DMS 273 (cell line): ENCODE measurements at regions not wholly inside any gene's neighbourhood (a gene's known extent, or its start where the extent isn't known, plus 50 kb on each side); places are given as distances from the start of the nearest gene placed in this dataset.

Experiments used
- DNase-seq: peaks from one replicate; lab custom pipeline; 2025; ENCODE audit not compliant: unreplicated experiment; lab: John Stamatoyannopoulos, UW

DNA sequence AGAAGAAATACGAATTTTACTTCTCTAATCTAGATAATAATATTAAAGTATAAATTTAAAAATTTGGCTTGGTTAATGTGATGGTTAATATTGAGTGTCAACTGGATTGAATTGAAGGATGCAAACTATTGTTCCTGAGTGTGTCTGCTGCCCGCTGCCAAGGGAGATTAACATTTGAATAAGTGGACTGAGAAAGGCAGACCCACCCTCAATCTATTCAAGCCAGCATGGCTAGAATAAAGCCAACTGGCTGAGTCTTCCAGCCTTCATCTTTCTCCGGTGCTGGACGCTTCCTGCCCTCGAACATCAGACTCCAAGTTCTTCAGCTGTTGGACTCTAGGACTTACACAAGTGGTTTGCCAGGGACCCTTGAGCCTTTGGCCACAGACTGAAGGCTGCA, 152.7 kb downstream of the TBXT start:
- DNase-seq = no peak

DNA sequence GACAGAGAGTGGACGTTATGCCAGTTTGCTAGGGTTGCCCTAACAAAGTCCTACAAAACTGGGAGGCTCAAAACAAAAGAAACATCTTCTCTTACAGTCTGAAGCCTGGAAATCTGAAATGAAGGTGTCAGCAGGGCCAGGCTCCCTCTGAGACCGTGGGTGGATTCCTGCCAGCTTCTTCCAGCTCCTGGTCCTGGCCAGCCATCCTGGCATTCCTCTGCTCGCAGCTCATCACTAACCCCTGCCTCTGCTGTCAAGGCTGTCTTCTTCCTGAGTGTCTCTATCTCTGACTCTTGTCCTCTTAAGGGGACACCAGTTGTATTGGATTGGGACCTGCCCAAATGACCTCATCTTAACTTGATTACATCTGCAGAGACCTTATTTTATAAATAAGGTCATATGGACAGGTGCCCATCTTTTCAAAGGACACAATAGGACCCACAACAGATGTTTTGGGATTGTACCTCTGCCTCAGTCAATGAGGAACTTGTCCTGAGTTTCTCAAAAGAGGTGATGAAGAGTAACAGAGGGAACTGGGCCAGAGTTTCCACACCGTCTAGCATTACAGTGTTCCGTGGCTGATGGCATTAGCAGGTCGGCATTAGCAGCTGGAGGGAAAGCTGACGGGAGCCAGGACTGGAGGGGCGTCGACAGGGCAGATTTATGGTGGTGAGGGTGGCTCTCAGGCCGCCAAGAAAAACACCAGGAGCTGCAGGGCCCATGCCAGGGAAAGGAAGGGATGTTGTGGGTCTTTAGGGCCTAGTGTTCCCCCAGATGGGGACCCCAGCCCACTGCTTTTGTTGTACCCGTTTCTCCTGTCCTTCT, 157.3 kb downstream of the TBXT start:
- DNase-seq = no peak

DNA sequence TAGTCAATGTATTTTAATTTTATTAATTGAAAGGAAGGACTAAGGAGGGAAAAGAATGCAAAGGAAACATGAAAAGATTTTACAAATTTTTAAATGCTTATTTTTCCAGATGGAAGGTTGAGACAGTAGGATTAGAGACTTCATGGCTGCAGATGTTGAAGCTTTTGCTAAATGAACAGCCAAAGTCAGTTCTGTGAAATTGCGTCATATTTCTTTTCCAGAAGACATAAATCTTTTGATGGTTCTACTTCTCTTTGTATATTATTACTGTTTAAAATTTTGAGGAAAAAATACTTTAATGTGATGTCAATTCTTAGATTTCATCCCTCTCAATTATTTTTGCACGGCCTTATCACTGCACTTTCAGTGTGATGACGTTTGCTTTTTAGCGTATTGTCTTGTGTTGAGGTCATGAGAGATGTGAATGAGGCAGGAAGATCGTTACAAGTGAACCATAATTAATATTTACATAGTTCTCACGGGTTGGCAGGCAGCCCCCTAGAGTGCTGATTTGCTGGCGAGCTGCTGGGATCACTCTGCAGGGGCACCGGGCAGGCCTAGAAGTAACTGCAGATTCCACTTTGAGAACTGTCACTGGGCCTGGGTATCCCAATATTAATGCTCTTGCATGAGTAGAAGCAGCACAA, 158.1 kb downstream of the TBXT start:
- DNase-seq = no peak

DNA sequence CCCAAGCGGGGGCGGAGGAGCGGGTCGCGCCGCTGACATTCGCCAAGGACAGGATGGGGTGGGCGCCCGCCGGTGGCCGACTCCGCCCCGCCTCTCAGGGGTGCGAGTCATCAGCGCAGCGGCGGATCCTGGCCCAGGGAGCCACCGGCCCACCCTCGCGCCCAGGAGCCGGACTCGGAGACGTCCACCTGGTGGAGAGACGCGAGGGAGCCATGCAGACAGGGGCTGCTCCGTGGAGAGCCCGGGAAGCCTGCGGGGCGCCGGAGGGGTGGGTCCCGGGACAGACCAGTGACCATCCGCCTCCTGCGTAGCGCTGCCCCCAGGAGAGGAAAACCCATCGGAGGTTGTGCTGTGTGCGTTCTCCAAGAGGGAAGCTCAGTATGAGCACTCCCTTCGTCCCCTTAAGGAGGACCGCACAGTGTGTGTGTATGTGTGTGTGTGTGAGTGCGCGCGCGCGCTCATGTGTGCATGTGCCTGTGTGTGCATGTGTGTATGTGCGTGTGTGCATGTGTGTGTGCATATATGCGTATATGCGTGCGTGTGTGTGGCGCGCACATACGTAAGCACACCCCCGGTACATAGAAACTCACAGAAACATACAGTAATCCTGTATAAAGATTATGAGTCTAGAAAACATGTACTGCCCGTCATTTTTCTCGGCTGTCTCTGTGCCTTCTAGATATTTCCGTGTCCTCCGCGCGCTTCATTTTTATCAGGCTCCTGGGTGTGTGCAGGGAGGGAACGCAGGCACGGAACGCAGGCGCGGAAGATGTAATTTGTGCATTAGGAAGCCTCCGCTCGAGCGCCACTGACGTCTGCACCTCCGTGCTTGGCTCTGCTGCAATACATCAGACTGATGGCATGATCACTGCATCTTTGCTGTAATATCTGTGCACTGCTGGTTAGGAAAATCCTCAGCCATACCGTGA, 158.9 kb downstream of the TBXT start:
- no peak for DNase-seq

DNA sequence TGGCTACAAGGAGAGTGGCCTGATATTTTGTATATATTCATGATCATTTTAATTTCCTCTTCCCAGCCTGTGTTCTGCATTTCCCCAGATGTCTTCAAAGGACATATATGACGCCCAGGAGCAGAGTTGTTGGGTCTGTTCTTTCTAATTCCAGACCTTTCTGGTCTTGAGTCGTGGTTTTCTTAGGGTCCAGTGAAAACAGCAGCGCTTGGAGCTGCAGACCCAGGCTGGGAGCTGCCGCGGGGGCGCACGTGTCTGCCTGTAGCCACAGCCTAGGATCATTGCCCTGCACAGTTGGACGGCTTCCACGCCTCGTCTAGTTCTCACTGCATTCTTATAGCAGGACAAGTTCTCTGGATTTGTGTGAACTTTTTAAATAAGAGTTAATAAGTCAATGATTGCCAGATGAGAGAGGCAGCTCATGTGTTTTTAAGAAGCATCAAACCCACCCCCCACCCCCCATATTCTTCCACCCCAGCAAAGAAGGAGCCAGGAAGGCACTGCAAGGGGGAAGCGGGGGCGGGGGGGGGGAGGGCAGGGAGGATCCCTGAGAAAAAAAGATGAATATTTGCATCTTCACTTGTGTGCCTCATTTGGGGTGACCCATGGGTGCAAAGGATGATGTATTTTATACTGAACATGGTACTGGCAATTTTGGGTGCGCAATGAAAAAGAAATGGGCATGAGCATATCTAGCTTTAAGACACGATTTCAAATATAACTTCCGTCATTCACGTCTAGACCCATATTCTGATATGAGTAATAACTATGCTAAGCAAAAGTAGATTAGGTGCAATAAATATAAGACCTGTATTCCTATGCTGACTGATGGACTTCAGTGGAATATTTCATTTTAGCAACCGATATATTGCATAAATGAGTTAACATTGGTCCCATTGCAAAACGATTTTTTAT, 160.0 kb downstream of the TBXT start:
- peak; percentile 14 for DNase-seq

DNA sequence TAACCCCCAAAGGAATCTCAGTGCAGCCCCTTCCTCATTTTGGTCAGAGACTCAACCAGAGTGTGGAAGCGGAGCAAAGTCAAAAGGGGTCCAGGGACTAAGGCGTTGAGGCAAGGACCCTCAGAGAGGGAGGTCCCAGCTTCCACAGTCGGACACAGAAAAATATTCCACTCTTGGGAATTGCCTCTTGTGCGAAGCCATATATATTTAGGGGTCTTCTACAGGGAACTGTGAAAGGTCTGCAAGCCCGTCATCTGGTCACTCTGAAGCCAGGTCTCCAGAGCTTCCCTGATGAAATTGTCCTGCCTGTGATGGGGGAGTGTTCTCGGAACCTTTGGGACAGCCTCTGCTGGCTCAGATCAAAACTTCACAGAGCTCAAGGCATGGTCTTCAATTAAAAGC, 160.8 kb downstream of the TBXT start:
- no peak for DNase-seq

DNA sequence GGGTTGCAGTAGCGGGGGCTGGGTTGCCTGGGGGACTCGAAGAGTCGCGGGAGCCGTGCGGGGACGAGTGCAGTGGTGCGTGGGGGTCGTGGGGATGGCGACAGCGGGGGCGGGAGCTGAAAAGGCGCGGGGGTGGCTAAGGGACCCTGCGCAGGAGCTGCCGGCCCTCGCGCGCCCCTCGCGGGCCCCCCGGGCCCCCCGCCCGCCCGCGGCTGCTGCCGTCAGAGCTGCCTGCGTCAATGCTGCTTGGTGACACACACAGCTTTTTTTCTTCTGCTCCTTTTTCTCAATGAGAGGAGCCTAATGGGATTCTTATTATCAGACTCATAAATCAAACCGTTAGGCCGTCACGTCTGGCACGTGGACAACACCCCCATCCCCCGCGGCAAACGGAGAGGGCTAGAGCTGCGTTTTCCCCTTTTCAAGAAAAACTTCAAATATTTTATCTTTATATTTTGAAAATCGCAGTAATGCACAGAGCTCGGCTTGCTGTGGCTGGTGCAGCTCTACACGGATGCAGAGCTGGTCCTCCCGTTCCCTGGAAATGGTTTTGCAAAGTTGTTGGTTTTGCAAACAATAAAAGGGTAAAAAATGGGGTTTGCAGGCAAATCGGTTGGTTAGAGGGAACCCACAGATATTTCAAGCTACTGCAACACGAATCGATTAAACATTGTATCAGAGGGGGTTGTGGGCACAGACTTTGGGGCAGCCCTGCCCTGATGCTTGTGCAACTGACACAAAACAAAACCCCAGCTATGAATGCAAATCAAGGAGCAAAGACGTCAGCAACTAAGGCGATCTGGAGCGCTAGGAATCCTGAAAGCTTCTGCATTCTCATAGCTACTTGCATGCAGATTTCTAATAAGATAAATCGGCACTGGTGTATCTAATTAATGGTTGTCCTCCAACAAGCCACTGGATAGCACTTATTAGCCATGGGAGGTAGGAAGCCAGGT, 161.4 kb downstream of the TBXT start:
- DNase-seq = peak; percentile 31

DNA sequence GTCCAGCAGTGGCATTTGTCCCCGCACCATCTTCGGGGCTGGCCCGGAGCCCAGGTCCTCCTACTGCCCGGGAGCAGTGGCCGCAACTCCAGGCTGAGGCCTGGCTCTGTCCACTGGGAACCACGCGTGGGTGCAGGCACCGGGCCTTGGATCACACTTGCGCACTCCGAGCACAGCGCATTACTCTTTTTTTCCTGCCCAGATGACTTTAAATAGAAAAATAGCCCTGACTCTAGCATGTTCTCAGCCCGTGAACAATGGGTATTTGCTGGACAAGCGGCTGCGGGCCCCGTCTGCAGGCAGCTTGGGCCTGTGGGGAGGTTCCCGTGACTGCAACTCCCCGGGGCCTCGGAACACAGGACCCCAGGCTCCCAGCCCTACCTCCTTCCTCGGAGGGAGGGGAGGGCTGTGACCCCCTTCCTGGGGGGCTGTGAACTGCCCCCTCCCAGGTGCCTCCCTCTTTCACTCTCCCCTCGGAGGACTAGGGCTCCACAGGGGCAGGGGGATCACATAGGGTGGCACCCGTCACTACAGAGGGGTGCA, 162.2 kb downstream of the TBXT start:
- DNase-seq = no peak

DNA sequence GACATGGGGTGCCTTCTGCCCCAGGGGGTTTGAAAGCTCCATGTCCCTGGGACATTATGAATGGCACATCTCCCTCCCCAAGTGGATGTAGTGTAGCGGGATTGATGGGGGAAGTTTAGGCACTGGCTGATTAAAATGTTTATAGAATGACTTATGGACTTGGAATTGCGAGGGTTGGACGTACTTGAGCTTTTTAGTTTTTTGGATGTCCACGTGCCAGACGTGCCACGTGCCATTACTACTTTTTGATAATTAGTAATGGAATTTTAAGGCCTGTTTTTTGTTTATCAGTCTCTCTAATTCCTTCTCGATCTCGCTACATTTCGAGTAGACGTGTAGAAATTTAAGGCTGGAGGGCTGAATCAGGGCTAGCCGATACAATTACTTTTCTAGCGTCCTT, 162.8 kb downstream of the TBXT start:
- DNase-seq = no peak

DNA sequence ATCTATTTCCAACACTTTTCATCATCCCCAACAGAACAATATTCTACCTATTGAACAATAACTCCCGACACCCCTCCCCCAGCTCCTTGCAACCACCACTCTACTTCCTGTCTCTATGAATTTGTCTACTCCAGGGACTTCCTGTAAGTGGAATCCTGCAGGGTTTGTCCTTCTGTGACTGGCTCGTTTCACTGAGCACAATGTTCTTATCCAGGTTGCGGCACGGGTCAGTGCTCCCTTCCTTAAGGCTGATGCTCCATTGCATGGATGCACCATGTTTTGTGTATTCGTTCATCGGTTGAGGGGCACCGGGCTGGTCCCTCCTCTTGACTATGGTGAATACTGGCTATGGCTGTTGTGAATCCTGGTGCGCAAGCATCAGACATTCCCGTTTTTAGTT, 163.2 kb downstream of the TBXT start:
- DNase-seq = no peak

DNA sequence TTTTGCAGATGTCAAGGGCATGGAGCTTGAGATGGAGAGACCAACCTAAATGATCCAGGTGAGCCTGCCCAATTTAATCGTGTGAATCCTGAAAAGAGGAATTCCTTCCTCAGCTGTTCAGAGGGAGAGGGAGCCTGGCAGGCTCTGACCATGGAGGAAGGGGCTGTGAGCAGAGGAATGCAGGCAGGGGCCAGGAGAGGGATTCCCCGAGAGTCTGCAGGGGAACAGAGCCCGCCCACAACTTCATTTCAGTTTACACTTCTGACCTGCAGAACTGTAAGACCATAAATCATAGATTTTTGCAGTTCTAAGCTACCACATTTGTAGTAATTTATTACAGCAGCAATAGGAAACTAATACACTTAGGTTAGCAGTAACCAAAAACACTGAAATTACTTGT, 164.1 kb downstream of the TBXT start:
- DNase-seq = no peak

DNA sequence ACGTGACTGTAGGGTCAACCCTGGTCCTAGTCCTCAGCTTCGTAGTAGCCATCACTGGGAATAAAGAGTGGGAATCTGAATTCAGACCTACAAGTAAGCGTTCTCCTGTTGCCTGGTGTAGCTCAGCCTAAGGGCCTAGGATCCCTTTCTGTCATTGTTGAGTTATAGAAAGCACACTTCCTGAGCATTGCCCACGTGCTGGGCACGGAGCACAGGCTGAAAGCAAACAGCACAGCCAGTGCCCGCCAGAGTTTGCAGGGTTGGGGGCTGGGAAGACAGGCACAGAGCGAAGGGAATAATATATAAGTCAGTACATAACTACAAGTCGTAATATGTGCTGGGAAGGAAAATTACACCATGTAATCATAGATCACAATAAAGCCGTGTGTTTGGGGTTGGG, 166.3 kb downstream of the TBXT start:
- no peak for DNase-seq

DNA sequence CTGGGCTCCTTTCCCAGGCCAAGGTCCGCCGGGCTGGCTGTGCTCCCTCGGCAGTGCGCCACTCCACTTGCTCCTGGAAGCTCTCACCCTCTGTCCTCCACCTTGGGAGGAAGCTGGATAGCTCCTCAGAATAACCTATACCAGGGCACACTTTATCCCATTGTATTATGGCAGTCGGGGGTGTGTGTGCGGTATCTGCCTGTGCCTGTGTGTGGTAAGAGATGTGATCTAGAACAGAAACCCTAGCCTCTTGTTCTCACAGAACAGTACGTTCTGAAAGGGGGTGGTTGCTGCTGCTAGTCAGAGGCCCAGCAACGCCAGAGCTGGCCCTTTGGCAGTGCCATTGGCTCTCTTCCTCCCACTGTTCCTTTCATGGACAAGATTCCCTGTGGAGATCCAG, 168.4 kb downstream of the TBXT start:
- DNase-seq = no peak

DNA sequence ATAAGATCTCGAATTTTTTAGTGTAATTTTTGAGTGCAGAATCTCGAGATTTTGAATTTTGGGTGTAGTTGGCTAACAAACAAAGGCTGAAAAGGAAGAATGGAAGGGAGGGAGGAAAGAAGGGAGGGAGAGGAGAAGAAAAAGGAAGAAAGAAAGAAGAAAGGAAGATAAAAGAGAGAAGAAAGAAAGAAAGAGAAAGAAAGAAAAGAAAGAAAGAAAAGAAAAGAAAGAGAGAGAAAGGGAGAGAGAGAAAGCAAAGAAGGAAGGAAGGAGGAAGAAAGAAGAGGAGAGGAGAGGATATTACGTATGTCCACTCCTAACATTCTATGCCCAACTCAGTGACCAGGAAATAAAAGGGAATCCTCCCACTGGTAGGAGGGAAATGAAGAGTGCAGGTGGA, 169.6 kb downstream of the TBXT start:
- DNase-seq = no peak

DNA sequence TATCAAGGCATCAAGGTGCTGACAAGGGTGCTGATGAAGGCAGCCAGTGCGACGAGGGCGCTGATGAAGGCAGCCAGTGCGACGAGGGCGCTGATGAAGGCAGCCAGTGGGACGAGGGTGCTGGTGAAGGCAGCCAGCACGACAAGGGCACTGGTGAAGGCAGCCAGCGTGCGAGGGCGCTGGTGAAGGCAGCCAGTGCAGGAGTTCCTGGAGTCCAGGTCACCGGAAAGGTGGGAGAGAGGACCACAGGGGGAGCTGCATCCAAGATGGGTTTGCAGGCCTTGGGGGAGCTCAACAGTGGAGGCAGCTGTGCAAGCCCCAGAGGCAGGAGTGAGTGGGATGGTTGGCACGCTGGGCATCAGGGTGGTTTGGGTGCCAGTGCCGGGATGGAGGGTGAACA, 176.3 kb downstream of the TBXT start:
- DNase-seq = no peak

DNA sequence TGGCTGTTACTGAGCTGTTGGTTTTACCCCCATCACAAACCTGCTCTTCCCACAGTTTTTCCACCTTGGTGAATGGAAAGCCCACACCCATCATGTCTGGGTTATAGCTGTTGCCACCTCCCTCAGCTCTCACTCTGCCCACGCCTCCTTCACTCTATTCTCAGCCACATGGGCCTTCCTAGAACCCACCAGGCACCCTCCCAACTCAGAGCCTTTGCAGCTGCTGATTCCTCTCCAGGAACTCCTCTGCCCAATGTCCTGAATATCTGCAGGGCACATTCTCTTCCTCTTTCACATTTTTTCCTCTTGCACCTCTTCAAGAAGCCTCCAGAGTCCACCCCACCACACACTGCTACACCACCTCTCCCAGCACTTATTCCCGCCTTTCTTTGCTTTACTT, 177.4 kb downstream of the TBXT start:
- no peak for DNase-seq

DNA sequence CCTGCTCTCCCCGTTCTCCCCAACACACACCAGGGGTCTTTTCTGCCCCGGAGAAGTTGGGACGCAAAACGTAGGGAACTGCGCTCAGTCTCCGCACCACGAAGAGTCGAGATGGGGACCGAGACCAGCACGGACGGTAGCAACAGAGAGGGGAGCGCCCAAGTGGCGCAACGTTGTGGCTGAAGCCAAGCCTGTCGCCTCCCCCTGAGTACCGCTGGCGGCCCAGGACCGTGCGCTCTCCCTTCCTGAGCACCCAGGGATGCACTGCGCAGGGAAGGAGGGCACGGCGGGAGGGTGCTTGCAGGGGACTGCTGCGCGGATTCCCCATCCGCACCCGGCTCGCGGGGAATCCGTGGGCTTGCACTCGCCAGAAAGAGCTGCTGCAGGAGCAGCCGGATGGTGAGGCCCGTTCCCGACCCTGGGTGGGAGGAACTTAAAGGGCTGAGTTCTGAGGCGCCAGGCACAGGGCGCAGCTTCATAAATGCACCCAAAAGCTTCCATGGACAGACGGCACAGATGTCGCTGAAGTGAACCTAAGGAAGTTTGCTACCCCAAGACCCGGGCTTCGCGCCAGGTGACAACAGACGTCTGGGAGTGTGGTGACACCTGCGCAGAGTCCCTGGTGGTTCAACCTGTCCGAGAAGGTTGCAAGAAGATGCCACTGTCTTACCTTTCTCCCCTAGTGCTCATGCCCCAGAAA, 178.7 kb downstream of the TBXT start:
- peak; percentile 3 for DNase-seq

DNA sequence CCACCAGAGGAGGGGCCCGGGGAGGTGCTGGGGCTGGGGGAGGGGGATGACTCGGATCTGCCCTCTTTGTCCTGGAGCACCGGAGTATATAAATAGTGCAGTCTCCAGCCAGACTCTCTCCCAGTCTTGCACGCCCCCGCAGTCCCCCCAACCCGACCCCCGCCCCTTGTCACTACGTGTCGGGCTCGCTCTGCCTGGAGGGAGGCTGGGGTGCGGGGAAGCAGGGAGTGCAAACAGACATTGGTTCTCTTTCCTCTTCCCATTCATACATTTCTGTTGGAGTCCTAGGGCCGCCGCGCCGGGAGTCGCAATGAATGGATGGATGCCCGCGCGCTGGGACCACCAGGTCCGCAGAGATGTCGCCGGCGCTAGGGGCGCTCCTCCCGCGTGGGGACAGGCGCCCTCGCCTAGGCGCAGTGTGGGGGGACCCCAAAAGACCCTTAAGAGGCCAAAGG, 179.3 kb downstream of the TBXT start:
- DNase-seq = peak; percentile 5
